Panc1 (cell line): ENCODE measurements at regions not wholly inside any gene's neighbourhood (a gene's known extent, or its start where the extent isn't known, plus 50 kb on each side); places are given as distances from the start of the nearest gene placed in this dataset.

Experiments used
- ATAC-seq: fragments of 200-7000 bp; cut with Tn5 transposase; 2 replicates; pipeline ENCODE4 v1.9.1; 2020; ENCODE audit warnings: mild to moderate bottlenecking, moderate library complexity
- BruUV-seq: library from RNA; stranded (reverse); fragments of 400-500 nt; replicated peaks from 2 replicates; lab custom pipeline; 2021; lab: Mats Ljungman, UMichigan
- CTCF ChIA-PET: fragments of 300-600 bp; sonication (Branson Sonifier 250); formaldehyde crosslinking; loops from one replicate; lab custom pipeline; 2022; ENCODE audit warnings: antibody characterized with exemption; lab: Charles Lee
- POLR2A ChIA-PET: fragments of 300-600 bp; sonication (Branson Sonifier 250); formaldehyde crosslinking; loops from one replicate; lab custom pipeline; 2022; ENCODE audit warnings: antibody characterized with exemption; lab: Charles Lee
- DNase-seq: peaks from one replicate; pipeline ENCODE4 v3.0.0-alpha.2; 2010; ENCODE audit warnings: low read depth, low spot score
- H3K27ac ChIP-seq: 2 replicates; pipeline ENCODE4 v1.5.1; 2011; ENCODE audit warnings: mild to moderate bottlenecking, low read length, inconsistent platforms
- H3K27me3 ChIP-seq: fragments of 200-500 bp; sonication (Bioruptor generic); 2 replicates; pipeline ENCODE4 v1.6.0; 2014; ENCODE audit warnings: low read length, inconsistent platforms; ENCODE audit not compliant: control insufficient read depth, insufficient read depth
- H3K36me3 ChIP-seq: fragments of 200-500 bp; sonication (Bioruptor generic); 2 replicates; pipeline ENCODE4 v1.5.1; 2014; ENCODE audit warnings: inconsistent platforms, mild to moderate bottlenecking, low read length, moderate library complexity; ENCODE audit not compliant: control insufficient read depth, insufficient read depth
- H3K4me1 ChIP-seq: 2 replicates; pipeline ENCODE4 v1.5.1; 2011; ENCODE audit warnings: inconsistent platforms, mild to moderate bottlenecking, low read length, moderate library complexity; ENCODE audit not compliant: control insufficient read depth, insufficient read depth
- H3K4me3 ChIP-seq, 2 experiments: 2 replicates each; pipeline ENCODE4 v1.5.1; 2011 to 2012; ENCODE audit warnings: low read depth in 2 of 2, low read length in 2 of 2, mild to moderate bottlenecking in 2 of 2, inconsistent platforms in 1 of 2, moderate library complexity in 1 of 2
- H3K9me3 ChIP-seq: fragments of 200-500 bp; sonication (Bioruptor generic); 2 replicates; pipeline ENCODE4 v1.5.1; 2014; ENCODE audit warnings: low read depth, mild to moderate bottlenecking, inconsistent platforms, low read length, moderate library complexity; ENCODE audit not compliant: control insufficient read depth, insufficient read depth
- CTCF ChIP-seq: fragments of 450-650 bp; IDR thresholded peaks from 2 replicates; pipeline ENCODE4 v1.5.1; 2017; ENCODE audit warnings: mild to moderate bottlenecking
- POLR2AphosphoS5 ChIP-seq: IDR thresholded peaks from 2 replicates; pipeline ENCODE4 v1.6.1; 2012; ENCODE audit warnings: mild to moderate bottlenecking, low read depth, low read length, moderate library complexity
- SIN3A ChIP-seq: IDR thresholded peaks from 2 replicates; pipeline ENCODE4 v1.6.1; 2012; ENCODE audit warnings: low read depth, mild to moderate bottlenecking, low read length, moderate library complexity, borderline replicate concordance; ENCODE audit not compliant: insufficient read depth
- TCF7L2 ChIP-seq: IDR thresholded peaks from 2 replicates; pipeline ENCODE4 v1.6.1; 2011; ENCODE audit warnings: mild to moderate bottlenecking, low read depth, low read length, inconsistent platforms
- in situ Hi-C: cut with HindIII; loops from 2 replicates; pipeline ENCODE4 v1.10.0; 2016; ENCODE audit warnings: low sequenced_read_pairs, low pct_unique_long_range_greater_than_20kb
- intact Hi-C: fragments of 100-400 bp; cut with micrococcal nuclease; formaldehyde crosslinking; loops from one replicate; pipeline ENCODE4 v1.10.0; 2022; ENCODE audit not compliant: unreplicated experiment
- TF ChIP-seq, protein P1 (sequence below), 2 experiments: IDR thresholded peaks; 2 replicates each; pipeline ENCODE4 v1.6.1; 2011 to 2012; ENCODE audit warnings: low read depth in 2 of 2, control low read depth in 1 of 2, low read length in 1 of 2, mild to moderate bottlenecking in 1 of 2, moderate library complexity in 1 of 2; ENCODE audit not compliant: insufficient read depth in 1 of 2

DNA sequence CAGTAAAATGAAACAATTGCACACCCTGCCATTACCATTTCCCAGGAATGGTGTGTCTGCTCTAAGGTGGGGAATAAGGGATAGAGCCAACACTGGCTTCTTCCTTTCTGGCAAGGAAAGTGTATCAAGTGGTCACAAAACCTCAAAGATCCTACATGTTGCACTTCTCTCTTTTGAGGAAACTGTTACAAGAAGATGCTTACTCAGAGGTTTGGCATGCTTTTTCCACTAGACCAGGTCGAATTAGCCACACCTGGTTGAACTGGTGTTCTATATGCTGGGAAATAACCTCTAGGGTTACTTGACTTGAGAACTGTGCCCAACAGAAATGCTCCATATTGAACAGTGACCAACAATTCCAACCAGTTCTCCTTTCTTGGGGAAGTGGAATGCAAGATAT lies 102.9 kb downstream of the LRRN1 start:
- Histone ChIP-seq H3K27me3 (no peaks in the 10 kb centered on the region), H3K36me3 (no peaks in the 10 kb centered on the region), H3K9me3 (no peaks in the 10 kb centered on the region), H3K4me3 (no peak overlapping the region), H3K27ac (no peak overlapping the region), H3K4me1 (no peaks in the 10 kb centered on the region)
- in situ Hi-C loops (no loop called here), intact Hi-C loops (no loop called here)
- CTCF ChIA-PET = no interaction called here
- BruUV-seq = no TSS peak
- no peak for ATAC-seq
- TF ChIP-seq SIN3A (no peak), CTCF (no peak), POLR2AphosphoS5 (no peak), TCF7L2 (no peak)
- TF ChIP-seq, protein P1, sequence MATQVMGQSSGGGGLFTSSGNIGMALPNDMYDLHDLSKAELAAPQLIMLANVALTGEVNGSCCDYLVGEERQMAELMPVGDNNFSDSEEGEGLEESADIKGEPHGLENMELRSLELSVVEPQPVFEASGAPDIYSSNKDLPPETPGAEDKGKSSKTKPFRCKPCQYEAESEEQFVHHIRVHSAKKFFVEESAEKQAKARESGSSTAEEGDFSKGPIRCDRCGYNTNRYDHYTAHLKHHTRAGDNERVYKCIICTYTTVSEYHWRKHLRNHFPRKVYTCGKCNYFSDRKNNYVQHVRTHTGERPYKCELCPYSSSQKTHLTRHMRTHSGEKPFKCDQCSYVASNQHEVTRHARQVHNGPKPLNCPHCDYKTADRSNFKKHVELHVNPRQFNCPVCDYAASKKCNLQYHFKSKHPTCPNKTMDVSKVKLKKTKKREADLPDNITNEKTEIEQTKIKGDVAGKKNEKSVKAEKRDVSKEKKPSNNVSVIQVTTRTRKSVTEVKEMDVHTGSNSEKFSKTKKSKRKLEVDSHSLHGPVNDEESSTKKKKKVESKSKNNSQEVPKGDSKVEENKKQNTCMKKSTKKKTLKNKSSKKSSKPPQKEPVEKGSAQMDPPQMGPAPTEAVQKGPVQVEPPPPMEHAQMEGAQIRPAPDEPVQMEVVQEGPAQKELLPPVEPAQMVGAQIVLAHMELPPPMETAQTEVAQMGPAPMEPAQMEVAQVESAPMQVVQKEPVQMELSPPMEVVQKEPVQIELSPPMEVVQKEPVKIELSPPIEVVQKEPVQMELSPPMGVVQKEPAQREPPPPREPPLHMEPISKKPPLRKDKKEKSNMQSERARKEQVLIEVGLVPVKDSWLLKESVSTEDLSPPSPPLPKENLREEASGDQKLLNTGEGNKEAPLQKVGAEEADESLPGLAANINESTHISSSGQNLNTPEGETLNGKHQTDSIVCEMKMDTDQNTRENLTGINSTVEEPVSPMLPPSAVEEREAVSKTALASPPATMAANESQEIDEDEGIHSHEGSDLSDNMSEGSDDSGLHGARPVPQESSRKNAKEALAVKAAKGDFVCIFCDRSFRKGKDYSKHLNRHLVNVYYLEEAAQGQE (IDR thresholded peaks at IDR 0.05; ENCODE audit: insufficient read depth in 1 of 2, low read depth in 2 of 2, low read length in 1 of 2) = no peak
- POLR2A ChIA-PET = no interaction called here
- DNase-seq = no peak

- Histone ChIP-seq H3K4me3 (no peak overlapping the region), H3K27ac (no peak overlapping the region), H3K27me3 (no peaks in the 10 kb centered on the region), H3K36me3 (no peaks in the 10 kb centered on the region), H3K9me3 (no peaks in the 10 kb centered on the region), H3K4me1 (no peaks in the 10 kb centered on the region)
- BruUV-seq = no TSS peak
- DNase-seq (no peak), ATAC-seq (no peak)
- CTCF ChIA-PET = no interaction called here
- in situ Hi-C loops = no loop called here
- intact Hi-C loops = no loop called here
- TF ChIP-seq CTCF = no peak
- TF ChIP-seq SIN3A = no peak
- no peak for TF ChIP-seq POLR2AphosphoS5
- no peak for TF ChIP-seq TCF7L2
- TF ChIP-seq, protein P1 (IDR thresholded peaks at IDR 0.05; ENCODE audit: insufficient read depth in 1 of 2, low read depth in 2 of 2, low read length in 1 of 2) = no peak
- POLR2A ChIA-PET = no interaction called here
Observed at GRCh38 chr3:3906171-3906570, 106.9 kb downstream of the LRRN1 start.
